CD4-positive, alpha-beta T cell treated with Interleukin-10 for 1 hour (primary cell): ENCODE measurements at regions not wholly inside any gene's neighbourhood (a gene's known extent, or its start where the extent isn't known, plus 50 kb on each side); places are given as distances from the start of the nearest gene placed in this dataset.

Experiments
- DNase-seq: peaks from one replicate; pipeline ENCODE4 v3.0.0-alpha.2; 2020

GRCh38 chr5:112668911-112669310 lies 68.8 kb upstream of the APC start:
- no peak for DNase-seq

DNA sequence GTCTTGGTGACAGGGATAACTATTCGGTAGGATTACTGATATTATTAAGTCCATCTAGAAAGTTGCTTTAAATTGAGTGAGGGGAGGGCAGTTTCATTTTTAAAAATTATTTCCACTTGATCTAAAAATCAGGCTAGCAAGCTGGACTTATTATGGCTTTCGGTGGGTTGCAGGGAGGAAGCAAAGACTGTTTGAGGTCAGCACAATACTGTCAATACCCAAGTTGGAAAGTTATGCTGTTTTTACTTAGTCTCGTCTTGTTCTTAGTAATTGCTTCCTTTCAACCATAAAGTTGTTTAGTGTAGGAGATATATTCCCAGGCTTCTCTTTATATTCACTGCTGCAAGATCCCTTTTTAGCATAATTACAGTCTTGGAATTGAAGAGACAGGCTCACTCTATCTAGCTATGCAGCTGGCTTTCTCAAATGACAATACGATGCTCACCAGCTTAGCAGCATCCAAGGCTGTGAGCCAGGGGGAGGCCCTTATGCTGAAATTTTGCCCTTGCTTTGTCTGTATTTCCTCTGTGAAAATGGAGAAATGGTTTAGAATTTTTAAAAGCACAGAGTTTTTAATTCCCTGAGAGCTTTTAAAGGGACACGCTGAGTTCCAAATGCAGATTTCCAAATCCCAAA lies 68.2 kb upstream of the APC start:
- no peak for DNase-seq

DNA sequence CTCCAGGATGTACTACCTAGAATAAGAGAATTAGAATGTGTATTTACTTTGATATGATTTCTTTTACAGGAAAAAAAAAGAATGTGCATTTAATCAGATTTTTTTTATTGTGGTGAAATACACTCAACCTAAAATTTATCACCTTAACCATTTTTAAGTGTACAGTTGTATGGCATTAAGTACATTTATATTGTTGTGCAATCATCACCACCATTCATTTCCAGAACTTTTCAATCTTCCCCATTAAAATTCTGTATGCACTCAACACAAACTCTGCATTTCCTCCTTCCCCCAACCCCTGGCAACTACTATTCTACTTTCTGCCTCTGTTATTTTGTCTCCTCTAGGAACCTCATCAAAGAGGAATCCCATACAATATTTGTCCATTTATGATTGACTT lies 66.0 kb upstream of the APC start:
- no peak for DNase-seq

DNA sequence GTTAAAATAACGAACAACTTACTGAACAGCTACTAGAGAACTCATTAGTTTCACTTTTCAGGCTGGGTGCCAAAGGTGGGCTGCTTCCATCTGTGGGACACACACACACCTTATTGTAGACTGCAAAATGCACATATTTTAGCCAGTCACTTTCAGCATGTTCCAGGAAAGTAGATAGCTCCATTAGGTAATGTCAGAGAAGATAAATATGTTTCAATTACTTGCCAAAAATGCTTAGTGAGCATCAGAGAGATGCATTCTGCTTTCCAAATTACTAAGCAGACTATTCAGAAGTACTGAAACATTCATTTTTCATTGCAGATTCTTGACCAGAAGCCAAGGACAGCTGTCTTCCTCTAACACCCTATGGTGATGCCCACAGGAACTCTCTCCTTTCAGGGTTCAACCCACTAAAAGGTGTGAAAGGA lies 56.2 kb upstream of the APC start:
- DNase-seq, result no peak

GRCh38 chr5:112682621-112683061 lies 55.0 kb upstream of the APC start:
- DNase-seq, result no peak

- no peak for DNase-seq
These were observed 53.6 kb upstream of the APC start for GRCh38 chr5:112684121-112684520.

- no peak for DNase-seq
These were observed 52.9 kb upstream of the APC start for GRCh38 chr5:112684737-112685136.

GRCh38 chr5:112685386-112685785 lies 52.3 kb upstream of the APC start:
- no peak for DNase-seq

- DNase-seq, result no peak
These were observed 51.8 kb upstream of the APC start for GRCh38 chr5:112685931-112686330.

DNA sequence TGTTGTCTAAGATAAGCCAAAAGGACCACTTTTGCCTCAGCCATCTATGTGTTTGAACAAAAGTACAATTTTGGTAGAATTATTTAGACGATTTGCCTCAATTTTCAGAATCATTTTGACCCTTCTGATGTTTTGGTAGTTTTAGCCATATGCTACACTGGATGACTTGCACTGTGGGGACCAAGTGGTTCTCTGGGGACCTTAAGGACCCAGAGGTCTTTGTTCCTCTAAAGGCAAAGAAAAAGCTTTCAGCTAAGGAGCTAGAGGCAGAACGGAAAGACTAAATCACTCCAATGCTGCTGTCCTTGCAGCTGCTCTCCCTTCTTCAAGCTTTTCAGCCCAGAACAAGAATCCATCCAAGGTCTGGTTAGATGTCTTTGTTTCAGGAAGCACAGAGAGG lies 51.0 kb upstream of the APC start:
- no peak for DNase-seq

- DNase-seq, result no peak
These were observed 50.4 kb upstream of the APC start for GRCh38 chr5:112687306-112687705.
